HG03520 (cell line): ENCODE measurements at regions not wholly inside any gene's neighbourhood (a gene's known extent, or its start where the extent isn't known, plus 50 kb on each side); places are given as distances from the start of the nearest gene placed in this dataset.
"Not testable (repeated sequence)": the region's sequence is repeated elsewhere in the genome, so short reads cannot be mapped to it uniquely, and the experiment has no call there.

Experiments
- ATAC-seq: cut with Tn5 transposase; IDR thresholded peaks from one replicate; pipeline ENCODE4 v1.9.1; 2021; ENCODE audit warnings: mild to moderate bottlenecking, moderate library complexity; ENCODE audit not compliant: unreplicated experiment

DNA sequence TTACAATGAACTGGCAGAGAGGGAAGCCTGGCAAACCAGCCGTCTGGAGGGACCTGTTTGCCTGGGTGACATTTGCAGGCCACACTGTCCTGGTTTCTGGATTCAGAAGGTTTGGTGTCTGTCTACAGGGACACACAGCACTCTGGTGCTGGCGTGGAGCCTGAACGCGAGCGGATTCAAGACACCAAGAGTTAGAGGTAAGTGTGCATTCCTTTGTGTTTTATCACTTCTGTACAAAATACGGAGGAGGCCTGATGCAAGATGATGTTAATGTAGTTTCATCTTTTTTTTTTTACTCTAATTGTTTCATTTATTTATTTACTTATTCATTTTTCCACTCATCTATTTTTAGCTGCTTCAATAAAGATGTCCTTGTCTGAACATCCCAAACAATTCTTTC lies 485.3 kb upstream of the ADARB2 start:
- no peak for ATAC-seq

GRCh38 chr10:2214805-2215204 lies 477.5 kb upstream of the ADARB2 start:
- no peak for ATAC-seq

GRCh38 chr10:2214092-2214491 lies 476.8 kb upstream of the ADARB2 start:
- no peak for ATAC-seq

DNA sequence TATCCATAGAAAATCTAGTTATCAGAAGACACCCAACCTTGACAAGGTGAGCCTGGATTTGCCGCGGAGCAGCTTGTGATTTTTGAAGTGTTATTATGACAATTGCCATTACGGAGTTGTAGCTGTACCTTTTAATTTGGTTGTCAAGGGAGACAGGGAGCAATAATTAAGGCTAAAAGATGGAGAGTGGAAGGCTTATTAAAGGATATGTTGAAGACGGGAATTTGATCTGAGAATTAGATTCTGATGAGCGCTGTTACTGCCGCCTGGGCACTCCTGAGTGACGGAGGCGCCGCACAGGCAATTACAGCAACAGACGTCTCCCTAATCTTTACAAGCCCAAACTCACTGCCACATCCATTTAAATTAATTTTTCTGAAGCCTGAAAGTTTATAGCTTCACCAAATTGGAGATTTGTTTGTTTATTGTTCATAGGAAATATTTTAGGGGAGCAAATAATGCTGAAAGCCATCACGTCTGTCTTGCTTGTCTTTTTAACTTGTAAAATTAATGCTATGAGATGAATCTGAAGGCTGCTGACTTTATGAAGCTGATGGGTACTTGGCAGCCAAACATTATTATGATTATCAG lies 475.0 kb upstream of the ADARB2 start:
- no peak for ATAC-seq

GRCh38 chr10:2210088-2210487 lies 472.8 kb upstream of the ADARB2 start:
- ATAC-seq = no peak

DNA sequence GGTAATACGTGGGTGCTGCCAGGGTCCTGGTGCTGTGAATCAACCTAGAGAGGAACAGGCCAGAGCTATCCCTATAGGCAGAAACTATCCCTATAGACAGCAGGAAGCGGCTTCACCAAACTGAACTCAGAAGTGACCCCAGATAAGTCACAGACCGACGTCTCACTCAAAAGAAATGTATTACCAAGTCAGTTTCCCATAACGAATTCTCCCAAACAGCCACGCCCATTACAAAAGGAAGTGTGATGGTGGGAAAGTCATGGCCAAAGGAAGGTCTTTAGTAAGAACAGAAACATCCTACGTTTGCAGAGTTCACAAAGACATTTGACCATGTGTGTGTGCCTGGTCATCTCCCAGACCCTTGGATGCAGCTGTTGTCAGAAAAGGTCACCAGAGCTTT lies 470.8 kb upstream of the ADARB2 start:
- no peak for ATAC-seq

DNA sequence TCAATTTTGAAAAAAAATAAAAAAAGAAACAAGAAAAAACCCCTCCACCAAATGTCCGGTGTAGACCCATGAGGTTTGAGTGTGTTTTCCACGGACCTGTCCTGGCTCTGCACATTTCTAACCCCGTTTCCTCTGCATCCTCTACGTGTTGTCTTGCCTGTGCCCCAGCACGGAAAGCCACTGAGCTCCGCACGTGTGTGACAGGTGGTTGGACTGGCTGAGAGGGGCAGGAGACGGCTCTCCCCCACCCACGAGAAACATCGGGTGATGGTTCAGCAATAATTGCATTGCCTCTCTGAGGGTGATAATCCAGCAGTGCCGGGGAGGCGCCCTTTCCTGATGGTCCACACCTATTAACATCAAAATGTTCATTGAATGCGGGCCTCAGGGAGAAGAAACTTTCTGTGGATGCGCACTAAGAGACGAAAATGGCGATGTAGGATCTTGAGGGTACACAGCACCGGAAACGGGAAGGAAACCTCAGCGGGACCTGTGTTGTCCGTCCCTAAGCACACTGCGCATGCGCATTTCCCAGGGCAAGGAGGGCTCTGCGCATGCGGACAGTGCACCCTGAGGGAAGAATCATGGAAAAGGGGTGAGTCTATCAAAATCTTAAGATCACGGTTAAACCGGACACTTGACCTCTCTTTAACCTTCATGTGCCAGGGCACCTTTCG lies 470.1 kb upstream of the ADARB2 start:
- ATAC-seq = no peak

- no peak for ATAC-seq
These were observed 468.1 kb upstream of the ADARB2 start for GRCh38 chr10:2205406-2205805.

GRCh38 chr10:2202401-2202800 lies 465.1 kb upstream of the ADARB2 start:
- no peak for ATAC-seq

DNA sequence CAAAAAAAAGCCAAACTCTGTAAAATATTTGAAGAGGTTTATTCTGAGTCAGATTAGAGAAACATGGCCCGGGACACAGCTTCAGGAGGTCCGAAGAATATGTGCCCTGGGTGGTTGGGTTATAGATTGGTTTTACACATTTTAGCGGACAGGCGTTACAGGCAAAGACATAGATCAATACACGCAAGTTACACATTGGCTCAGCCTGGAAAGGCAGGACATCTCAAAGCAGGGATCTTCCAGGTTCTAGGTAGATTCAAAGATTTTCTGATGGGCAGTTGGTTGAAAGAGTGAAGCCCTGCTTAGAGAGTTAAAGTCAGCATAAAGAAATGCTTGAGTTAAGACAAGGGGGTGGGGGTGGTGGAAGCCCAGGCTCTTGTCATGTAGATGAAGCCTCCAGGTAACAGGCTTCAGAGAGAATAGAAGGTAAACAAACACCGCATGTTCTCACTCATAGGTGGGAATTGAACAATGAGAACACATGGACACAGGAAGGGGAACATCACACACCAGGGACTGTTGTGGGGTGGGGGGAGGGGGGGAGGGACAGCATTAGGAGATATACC lies 464.3 kb upstream of the ADARB2 start:
- no peak for ATAC-seq

- no peak for ATAC-seq
These were observed 460.3 kb upstream of the ADARB2 start for GRCh38 chr10:2197663-2198062.

DNA sequence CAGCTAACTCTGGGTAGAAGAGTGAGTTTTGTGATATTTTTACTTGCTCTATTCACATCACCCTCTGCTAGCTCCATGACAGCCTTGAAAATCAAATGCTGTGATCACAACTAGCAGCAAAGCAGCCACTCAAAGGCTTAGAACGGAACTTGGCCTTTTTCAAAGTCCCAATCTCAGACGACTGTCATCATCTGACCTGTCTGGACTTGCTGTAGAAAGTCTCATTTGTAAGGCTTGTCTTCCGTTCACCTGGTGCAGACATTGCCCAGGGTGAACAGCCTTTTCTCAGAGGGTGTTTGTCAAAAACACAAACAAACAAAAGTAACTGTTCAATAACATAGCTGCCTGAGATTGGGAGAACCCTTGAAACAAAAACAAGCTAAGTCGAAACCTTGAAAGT lies 458.9 kb upstream of the ADARB2 start:
- no peak for ATAC-seq

DNA sequence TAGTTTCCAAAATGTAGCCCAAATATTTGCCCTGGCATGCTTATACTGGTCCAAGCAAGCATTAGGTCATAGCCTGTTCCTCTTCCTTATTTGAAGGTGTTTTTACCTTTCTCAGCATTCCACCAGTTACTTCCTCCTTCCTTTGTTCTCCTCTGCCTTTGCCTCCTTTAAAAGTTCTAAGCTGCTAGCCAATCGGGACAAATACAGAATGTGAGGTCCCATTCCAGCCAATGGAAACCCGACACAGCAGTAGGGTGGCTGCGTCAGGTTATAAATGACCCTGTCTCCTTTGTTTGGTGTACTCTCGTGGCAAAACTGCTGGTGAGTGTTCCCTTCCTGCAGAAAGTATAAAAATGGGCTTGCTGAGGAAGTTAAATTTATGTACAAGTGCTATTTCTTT lies 452.0 kb upstream of the ADARB2 start:
- not testable (repeated sequence) for ATAC-seq

GRCh38 chr10:2188371-2188770 lies 451.0 kb upstream of the ADARB2 start:
- ATAC-seq = no peak

GRCh38 chr10:2173327-2173726 lies 436.0 kb upstream of the ADARB2 start:
- no peak for ATAC-seq

- ATAC-seq = no peak
These were observed 428.6 kb upstream of the ADARB2 start for GRCh38 chr10:2165771-2166460.

DNA sequence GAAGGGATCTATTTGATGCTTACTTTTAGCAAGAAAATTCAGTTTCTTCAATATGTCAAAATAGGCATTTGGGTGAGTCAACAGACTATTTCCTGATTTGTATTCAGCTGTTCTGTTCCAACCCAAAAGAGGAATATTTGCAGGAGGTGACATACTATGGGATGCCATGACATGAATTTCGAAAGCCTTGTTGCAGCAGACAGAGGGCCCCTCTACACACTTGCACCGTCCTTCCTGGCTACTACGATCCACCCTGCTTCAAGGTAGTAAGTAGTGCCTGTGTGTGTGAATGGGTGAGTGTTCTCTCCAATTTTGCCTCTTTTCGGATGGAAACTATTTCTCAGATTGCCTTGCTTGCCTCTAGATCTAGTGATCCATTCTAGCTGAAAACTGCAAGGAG lies 413.0 kb upstream of the ADARB2 start:
- ATAC-seq = no peak

- ATAC-seq = no peak
These were observed 408.7 kb upstream of the ADARB2 start for GRCh38 chr10:2145926-2146478.

- ATAC-seq = no peak
These were observed 408.2 kb upstream of the ADARB2 start for GRCh38 chr10:2145491-2145890.

- ATAC-seq = no peak
These were observed 407.3 kb upstream of the ADARB2 start for GRCh38 chr10:2144584-2144983.

DNA sequence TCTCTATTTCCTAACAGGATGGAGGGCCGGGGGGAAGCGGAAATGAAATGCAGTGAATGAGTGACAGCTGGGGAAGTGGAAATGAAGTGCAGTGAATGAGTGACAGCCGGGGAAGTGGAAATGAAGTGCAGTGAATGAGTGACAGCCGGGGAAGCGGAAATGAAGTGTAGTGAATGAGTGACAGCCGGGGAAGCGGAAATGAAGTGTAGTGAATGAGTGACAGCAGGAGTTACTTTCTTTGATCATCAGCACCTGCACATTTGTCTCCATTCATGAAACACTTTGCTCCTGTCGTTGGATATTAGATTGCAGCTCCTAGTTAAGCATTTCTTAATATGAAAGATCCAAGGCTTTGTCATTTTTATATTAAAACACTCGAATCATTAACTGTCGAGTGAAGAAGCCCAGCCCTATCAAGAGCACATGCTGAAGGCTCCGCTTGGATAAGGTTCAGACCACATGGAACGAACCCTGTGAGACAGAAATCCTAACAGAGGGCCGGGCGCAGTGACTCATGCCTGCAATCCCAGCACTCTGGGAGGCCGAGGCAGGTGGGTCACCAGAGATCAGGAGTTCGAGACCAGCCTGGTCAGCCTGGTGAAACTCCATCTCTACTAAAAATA lies 406.0 kb upstream of the ADARB2 start:
- no peak for ATAC-seq
